HEK293 (cell line): ENCODE measurements at regions not wholly inside any gene's neighbourhood (a gene's known extent, or its start where the extent isn't known, plus 50 kb on each side); places are given as distances from the start of the nearest gene placed in this dataset.

ENCODE experiments used
- ZNF175 ChIP-seq: fragments of 450-650 bp; formaldehyde crosslinking; IDR thresholded peaks from 2 replicates; pipeline ENCODE4 v1.5.1; 2016; ENCODE audit warnings: missing biosample characterization, missing genetic modification characterization
- ZNF350 ChIP-seq: fragments of 450-650 bp; formaldehyde crosslinking; IDR thresholded peaks from 2 replicates; pipeline ENCODE4 v1.5.0; 2017; ENCODE audit warnings: missing biosample characterization, mild to moderate bottlenecking, missing genetic modification characterization
- TF ChIP-seq, protein P1 (sequence below): fragments of 450-650 bp; formaldehyde crosslinking; IDR thresholded peaks from 2 replicates; pipeline ENCODE4 v1.5.1; 2016; ENCODE audit warnings: missing biosample characterization, missing genetic modification characterization

DNA sequence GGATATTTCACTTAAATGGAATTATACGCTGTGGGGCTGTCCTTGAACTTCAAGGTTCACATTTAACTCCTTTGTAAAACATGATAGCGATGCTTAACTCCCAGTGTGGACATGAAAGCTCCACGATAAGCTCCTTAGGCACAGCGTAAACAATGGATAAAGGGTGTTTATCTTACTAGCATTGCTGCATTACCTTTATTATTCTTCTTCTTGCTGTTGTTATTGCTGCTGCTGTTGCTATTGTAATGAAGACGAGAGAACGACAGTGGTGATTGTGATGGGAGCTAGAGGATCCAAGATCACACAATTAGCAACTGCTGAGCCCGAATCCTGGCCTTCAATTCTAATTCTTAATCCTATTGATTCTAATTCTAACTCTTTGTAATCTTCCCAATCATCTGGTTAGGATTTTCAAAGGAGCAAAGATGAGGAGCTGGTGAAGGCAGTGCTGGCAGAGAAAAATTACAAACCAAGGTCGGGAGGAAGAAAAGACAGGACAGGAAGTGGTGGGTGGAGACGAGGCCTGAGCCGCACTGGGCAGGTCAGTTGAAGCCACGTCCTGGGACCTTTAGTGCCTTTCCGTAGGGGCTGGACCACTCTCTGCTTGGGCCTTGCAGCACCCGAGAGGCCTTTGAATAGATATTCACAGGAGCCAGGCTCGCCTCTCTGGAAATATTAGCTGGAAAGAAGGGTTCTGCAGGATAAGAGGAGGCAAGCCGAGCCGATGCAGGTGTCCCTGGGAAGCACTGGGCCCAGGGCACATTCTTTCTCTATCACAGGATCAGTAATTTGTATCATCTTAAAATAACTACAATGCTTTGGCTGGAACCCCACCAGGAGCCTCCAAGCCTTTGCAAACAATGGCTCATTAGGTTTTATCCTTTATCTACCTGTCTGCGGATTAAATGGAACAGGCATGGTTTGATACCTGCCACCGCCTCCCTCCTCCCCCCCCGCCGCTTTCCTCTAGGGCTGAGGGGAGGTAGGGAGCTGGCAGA is 571.6 kb downstream of the AJAP1 start:
- TF ChIP-seq ZNF350 (no peak), ZNF175 (no peak)
- TF ChIP-seq, protein P1, sequence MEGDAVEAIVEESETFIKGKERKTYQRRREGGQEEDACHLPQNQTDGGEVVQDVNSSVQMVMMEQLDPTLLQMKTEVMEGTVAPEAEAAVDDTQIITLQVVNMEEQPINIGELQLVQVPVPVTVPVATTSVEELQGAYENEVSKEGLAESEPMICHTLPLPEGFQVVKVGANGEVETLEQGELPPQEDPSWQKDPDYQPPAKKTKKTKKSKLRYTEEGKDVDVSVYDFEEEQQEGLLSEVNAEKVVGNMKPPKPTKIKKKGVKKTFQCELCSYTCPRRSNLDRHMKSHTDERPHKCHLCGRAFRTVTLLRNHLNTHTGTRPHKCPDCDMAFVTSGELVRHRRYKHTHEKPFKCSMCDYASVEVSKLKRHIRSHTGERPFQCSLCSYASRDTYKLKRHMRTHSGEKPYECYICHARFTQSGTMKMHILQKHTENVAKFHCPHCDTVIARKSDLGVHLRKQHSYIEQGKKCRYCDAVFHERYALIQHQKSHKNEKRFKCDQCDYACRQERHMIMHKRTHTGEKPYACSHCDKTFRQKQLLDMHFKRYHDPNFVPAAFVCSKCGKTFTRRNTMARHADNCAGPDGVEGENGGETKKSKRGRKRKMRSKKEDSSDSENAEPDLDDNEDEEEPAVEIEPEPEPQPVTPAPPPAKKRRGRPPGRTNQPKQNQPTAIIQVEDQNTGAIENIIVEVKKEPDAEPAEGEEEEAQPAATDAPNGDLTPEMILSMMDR (tag by site-specific recombination) = no peak
